IMR-90 (cell line): ENCODE measurements at regions not wholly inside any gene's neighbourhood (a gene's known extent, or its start where the extent isn't known, plus 50 kb on each side); places are given as distances from the start of the nearest gene placed in this dataset.

ENCODE experiments used
- ATAC-seq: fragments of 200-7000 bp; cut with Tn5 transposase; 2 replicates; pipeline ENCODE4 v1.9.1; 2020; ENCODE audit warnings: low read depth, mild to moderate bottlenecking, moderate library complexity
- BruUV-seq: library from RNA; stranded (reverse); fragments of 400-500 nt; replicated peaks from 2 replicates; lab custom pipeline; 2021; lab: Mats Ljungman, UMichigan
- CTCF ChIA-PET: fragments of 300-600 bp; formaldehyde crosslinking; extraction: SDS; loops from one replicate; lab custom pipeline; 2021; ENCODE audit warnings: antibody characterized with exemption; lab: Yijun Ruan, JAX
- POLR2A ChIA-PET: fragments of 300-600 bp; sonication (Branson Sonifier 250); formaldehyde crosslinking; loops from one replicate; lab custom pipeline; 2022; ENCODE audit warnings: antibody characterized with exemption; ENCODE audit not compliant: unreplicated experiment; lab: Charles Lee
- DNase-seq: peaks from one replicate; pipeline ENCODE4 v3.0.0; 2013
- H2AFZ ChIP-seq: replicated peaks from 2 replicates; pipeline ENCODE3; 2013; ENCODE audit warnings: low read length, mild to moderate bottlenecking; ENCODE audit not compliant: poor library complexity
- H2AK5ac ChIP-seq: 2 replicates; pipeline ENCODE4 v1.6.1; 2013; ENCODE audit warnings: low read depth, low read length, inconsistent platforms
- H2AK9ac ChIP-seq: replicated peaks from 2 replicates; pipeline ENCODE3; 2013; ENCODE audit warnings: mild to moderate bottlenecking, low read depth, low read length, moderate library complexity; ENCODE audit not compliant: poor library complexity
- H2BK120ac ChIP-seq: 2 replicates; pipeline ENCODE4 v1.6.1; 2013; ENCODE audit warnings: low read depth, low read length, inconsistent platforms
- H2BK15ac ChIP-seq: 3 replicates; pipeline ENCODE4 v1.6.1; 2013; ENCODE audit warnings: low read depth, low read length, inconsistent platforms
- H2BK20ac ChIP-seq: 2 replicates; pipeline ENCODE4 v1.6.1; 2013; ENCODE audit warnings: low read depth, mild to moderate bottlenecking, inconsistent platforms, low read length, moderate library complexity
- H2BK5ac ChIP-seq: 2 replicates; pipeline ENCODE4 v1.6.1; 2013; ENCODE audit warnings: mild to moderate bottlenecking, low read depth, low read length, inconsistent platforms; ENCODE audit not compliant: poor library complexity, severe bottlenecking
- H3K14ac ChIP-seq: replicated peaks from 2 replicates; pipeline ENCODE4 v1.6.1; 2013; ENCODE audit warnings: low read depth, low read length, inconsistent platforms
- H3K18ac ChIP-seq: 2 replicates; pipeline ENCODE4 v1.6.1; 2013; ENCODE audit warnings: low read depth, low read length, control low read depth
- H3K23ac ChIP-seq: 2 replicates; pipeline ENCODE4 v1.6.1; 2013; ENCODE audit warnings: low read depth, low read length, inconsistent platforms
- H3K27ac ChIP-seq: 2 replicates; pipeline ENCODE4 v1.5.1; 2013; ENCODE audit warnings: mild to moderate bottlenecking, control low read depth, low read length; ENCODE audit not compliant: insufficient read depth
- H3K27me3 ChIP-seq: 2 replicates; pipeline ENCODE4 v1.6.1; 2013; ENCODE audit warnings: low read length; ENCODE audit not compliant: control insufficient read depth, insufficient read depth
- H3K36me3 ChIP-seq: 2 replicates; pipeline ENCODE4 v1.6.1; 2013; ENCODE audit warnings: low read length, mixed read lengths; ENCODE audit not compliant: control insufficient read depth, insufficient read depth
- H3K4ac ChIP-seq: 2 replicates; pipeline ENCODE4 v1.6.1; 2013; ENCODE audit warnings: low read depth, low read length, inconsistent platforms
- H3K4me1 ChIP-seq: 2 replicates; pipeline ENCODE4 v1.6.1; 2013; ENCODE audit warnings: low read length, mixed read lengths; ENCODE audit not compliant: control insufficient read depth, insufficient read depth
- H3K4me2 ChIP-seq: 2 replicates; pipeline ENCODE4 v1.6.1; 2013; ENCODE audit warnings: low read depth, mild to moderate bottlenecking, control low read depth, low read length, moderate library complexity
- H3K4me3 ChIP-seq: 2 replicates; pipeline ENCODE4 v1.5.1; 2013; ENCODE audit warnings: low read depth, mild to moderate bottlenecking, control low read depth, low read length, moderate library complexity; ENCODE audit not compliant: insufficient read depth
- H3K56ac ChIP-seq: 2 replicates; pipeline ENCODE4 v1.6.1; 2013; ENCODE audit warnings: low read length, inconsistent platforms; ENCODE audit not compliant: insufficient read depth; ENCODE audit errors: extremely low read depth
- H3K79me1 ChIP-seq, 2 experiments: 2 replicates each; pipeline ENCODE4 v1.6.1; 2013; ENCODE audit warnings: low read length in 2 of 2, inconsistent platforms in 1 of 2, low read depth in 1 of 2
- H3K9ac ChIP-seq: 2 replicates; pipeline ENCODE4 v1.6.1; 2013; ENCODE audit warnings: low read depth, low read length, control low read depth
- H3K9me1 ChIP-seq: 2 replicates; pipeline ENCODE4 v1.6.1; 2013; ENCODE audit warnings: low read length, inconsistent platforms; ENCODE audit not compliant: insufficient read depth
- H3K9me3 ChIP-seq: 2 replicates; pipeline ENCODE4 v1.6.1; 2013; ENCODE audit warnings: low read length; ENCODE audit not compliant: control insufficient read depth, insufficient read depth
- H4K20me1 ChIP-seq: 2 replicates; pipeline ENCODE4 v1.6.1; 2013; ENCODE audit warnings: low read length, inconsistent platforms; ENCODE audit not compliant: insufficient read depth
- H4K5ac ChIP-seq: 2 replicates; pipeline ENCODE4 v1.6.1; 2013; ENCODE audit warnings: mild to moderate bottlenecking, low read depth, low read length, control low read depth
- H4K8ac ChIP-seq, 2 experiments: 2 replicates each; pipeline ENCODE4 v1.6.1; 2013; ENCODE audit warnings: low read depth in 2 of 2, low read length in 2 of 2, control low read depth in 1 of 2, inconsistent platforms in 1 of 2
- H4K91ac ChIP-seq: 2 replicates; pipeline ENCODE4 v1.6.1; 2013; ENCODE audit warnings: low read depth, low read length, inconsistent platforms; ENCODE audit not compliant: insufficient read depth
- MXI1 ChIP-seq: IDR thresholded peaks from 2 replicates; pipeline ENCODE4 v1.6.1; 2012; ENCODE audit warnings: low read depth, mild to moderate bottlenecking, low read length, moderate library complexity, borderline replicate concordance
- WGBS, 2 experiments: methylation state at CpG; one replicate each; pipeline versions ENCODE4 v1.1.5 to v1.1.7; 2013; ENCODE audit warnings: missing lambda C conversion rate in 2 of 2; ENCODE audit not compliant: insufficient read length in 1 of 2; ENCODE audit errors: extremely low coverage in 2 of 2; 5-methylcytosine and 5-hydroxymethylcytosine counted together
- dilution Hi-C: fragments of 300-500 bp; cut with HindIII; formaldehyde crosslinking; loops from one replicate; pipeline ENCODE4 v1.14.3; 2018; ENCODE audit warnings: low sequenced_read_pairs; ENCODE audit not compliant: unreplicated experiment
- in situ Hi-C: fragments of 300-500 bp; cut with MboI; formaldehyde crosslinking; loops from 3 replicates; pipeline ENCODE4 v1.14.3; 2019; ENCODE audit warnings: low sequenced_read_pairs, inconsistent platforms, mixed read lengths
- intact Hi-C: fragments of 100-400 bp; cut with micrococcal nuclease; formaldehyde crosslinking; loops from 2 replicates; pipeline ENCODE4 v1.10.0; 2022

DNA sequence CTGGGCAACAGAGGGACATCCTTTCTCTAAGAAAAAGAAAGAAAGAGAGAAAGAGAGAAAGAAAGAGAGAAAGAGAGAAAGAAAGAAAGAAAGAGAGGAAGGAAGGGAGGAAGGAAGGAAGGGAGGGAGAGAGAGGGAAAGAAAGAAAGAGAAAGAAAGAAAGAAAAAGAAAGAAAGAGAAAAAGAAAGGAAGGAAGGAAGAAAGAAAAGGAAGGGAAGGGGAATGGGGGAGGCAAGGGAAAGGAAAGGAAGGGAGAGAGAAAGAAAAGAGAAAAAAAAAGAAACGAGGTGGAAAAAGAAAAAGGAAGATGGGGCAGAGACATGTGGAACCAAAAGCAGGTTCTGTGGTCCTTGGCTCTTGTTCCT lies 82.9 kb upstream of the SMNDC1 start:
- WGBS, 2 experiments = 83% methylated on average over 1 of the region's 1 CpG; no CpG with 5 or more reads in 1 of the 2 experiments
- H3K4me3 ChIP-seq = no peak overlapping the region
- DNase-seq = no peak
- no peaks in the 10 kb centered on the region for H3K79me1 ChIP-seq
- H3K56ac ChIP-seq = no peak overlapping the region
- no peak overlapping the region for H2AK9ac ChIP-seq
- H2BK5ac ChIP-seq = no peak overlapping the region
- dilution Hi-C loops (no loop called here), in situ Hi-C loops (no loop called here), intact Hi-C loops (no loop called here)
- no peaks in the 10 kb centered on the region for H3K9me3 ChIP-seq
- no peaks in the 10 kb centered on the region for H3K36me3 ChIP-seq
- no TSS peak for BruUV-seq
- H3K23ac ChIP-seq = no peak overlapping the region
- H3K9me1 ChIP-seq = peaks cover 6% of the 10 kb centered on the region
- no peak overlapping the region for H2BK15ac ChIP-seq
- no peak overlapping the region for H4K8ac ChIP-seq
- no peak overlapping the region for H4K91ac ChIP-seq
- ChIA-PET POLR2A (no interaction called here), CTCF (no interaction called here)
- H3K27ac ChIP-seq = no peak overlapping the region
- H3K4me1 ChIP-seq = peaks cover 7% of the 10 kb centered on the region
- H3K9ac ChIP-seq = no peak overlapping the region
- no peak overlapping the region for H2AFZ ChIP-seq
- no peaks in the 10 kb centered on the region for H4K20me1 ChIP-seq
- no peak overlapping the region for H3K14ac ChIP-seq
- no peak overlapping the region for H3K4me2 ChIP-seq
- H2AK5ac ChIP-seq = no peak overlapping the region
- ATAC-seq = no peak
- no peak overlapping the region for H3K4ac ChIP-seq
- H2BK120ac ChIP-seq = no peak overlapping the region
- H3K27me3 ChIP-seq = no peaks in the 10 kb centered on the region; the same call in 1 of the 2 replicates
- no peak overlapping the region for H3K18ac ChIP-seq
- no peak for TF ChIP-seq MXI1
- no peak overlapping the region for H4K5ac ChIP-seq
- H2BK20ac ChIP-seq = no peak overlapping the region
